Colonic mucosa (tissue), 4 donors: ENCODE measurements at regions not wholly inside any gene's neighbourhood (a gene's known extent, or its start where the extent isn't known, plus 50 kb on each side); places are given as distances from the start of the nearest gene placed in this dataset.

Experiments used
- DNase-seq: peaks from one replicate; pipeline ENCODE4 v3.0.0-alpha.2; 2020
- H3K27ac ChIP-seq: fragments of 200-600 bp; one replicate; pipeline ENCODE4 v1.8.0; 2021
- H3K27me3 ChIP-seq: fragments of 200-600 bp; one replicate; pipeline ENCODE4 v1.8.0; 2021
- H3K36me3 ChIP-seq: fragments of 200-600 bp; one replicate; pipeline ENCODE4 v1.8.0; 2021
- H3K4me1 ChIP-seq: fragments of 200-600 bp; one replicate; pipeline ENCODE4 v1.8.0; 2021; ENCODE audit warnings: mild to moderate bottlenecking
- H3K4me3 ChIP-seq: fragments of 200-600 bp; one replicate; pipeline ENCODE4 v1.8.0; 2021
- H3K9ac ChIP-seq, 2 donors: one replicate each; pipeline ENCODE4 v1.7.0; 2013; ENCODE audit warnings: control low read depth in 2 of 2, low read depth in 2 of 2, low read length in 2 of 2
- H3K9me3 ChIP-seq: fragments of 200-600 bp; one replicate; pipeline ENCODE4 v1.8.0; 2021
- CTCF ChIP-seq: fragments of 200-600 bp; IDR thresholded peaks from one replicate; pipeline ENCODE4 v1.8.0; 2022; ENCODE audit warnings: antibody characterized with exemption, mild to moderate bottlenecking
- intact Hi-C: fragments of 100-400 bp; cut with DNase I; formaldehyde crosslinking; loops from one replicate; pipeline ENCODE4 v1.14.1; 2022
- donor health status: healthy.
- donor health status: DM: no; HTN: no; CAD: no.
- donor health status: DM: no; HTN: no; CAD: no.

GRCh38 chr6:170483413-170483812 lies 69.7 kb downstream of the PSMB1 start:
- intact Hi-C loops: no loop called here
- H3K27ac ChIP-seq: no peak overlapping the region
- H3K27me3 ChIP-seq: no peaks in the 10 kb centered on the region
- H3K9me3 ChIP-seq: no peaks in the 10 kb centered on the region
- no peaks in the 10 kb centered on the region for H3K36me3 ChIP-seq
- H3K4me1 ChIP-seq: no peaks in the 10 kb centered on the region
- DNase-seq: no peak
- no peak overlapping the region for H3K4me3 ChIP-seq
- TF ChIP-seq CTCF: no peak
- H3K9ac ChIP-seq: no peak overlapping the region

GRCh38 chr6:170480050-170480692 lies 72.9 kb downstream of the PSMB1 start:
- Histone ChIP-seq H3K9ac (no peak overlapping the region), H3K9me3 (no peaks in the 10 kb centered on the region), H3K4me3 (no peak overlapping the region), H3K27me3 (no peaks in the 10 kb centered on the region), H3K36me3 (no peaks in the 10 kb centered on the region), H3K27ac (no peak overlapping the region), H3K4me1 (no peaks in the 10 kb centered on the region)
- intact Hi-C loops: no loop called here
- DNase-seq: no peak
- no peak for TF ChIP-seq CTCF

- TF ChIP-seq CTCF: no peak
- Histone ChIP-seq H3K36me3 (no peaks in the 10 kb centered on the region), H3K4me1 (no peaks in the 10 kb centered on the region), H3K9me3 (no peaks in the 10 kb centered on the region), H3K27me3 (no peaks in the 10 kb centered on the region), H3K9ac (no peak overlapping the region), H3K27ac (no peak overlapping the region), H3K4me3 (no peak overlapping the region)
- no peak for DNase-seq
- intact Hi-C loops: no loop called here
These were observed 76.7 kb downstream of the PSMB1 start for GRCh38 chr6:170476360-170476759.

- DNase-seq: no peak
- H3K27ac ChIP-seq: no peak overlapping the region
- no peaks in the 10 kb centered on the region for H3K27me3 ChIP-seq
- H3K9ac ChIP-seq: no peak overlapping the region
- intact Hi-C loops: no loop called here
- TF ChIP-seq CTCF: no peak
- no peaks in the 10 kb centered on the region for H3K36me3 ChIP-seq
- H3K4me3 ChIP-seq: no peak overlapping the region
- no peaks in the 10 kb centered on the region for H3K9me3 ChIP-seq
- H3K4me1 ChIP-seq: no peaks in the 10 kb centered on the region
These were observed 78.0 kb downstream of the PSMB1 start for GRCh38 chr6:170475118-170475517.

GRCh38 chr6:170473801-170474200 lies 79.3 kb downstream of the PSMB1 start:
- Histone ChIP-seq H3K9me3 (no peaks in the 10 kb centered on the region), H3K4me3 (no peak overlapping the region), H3K4me1 (no peaks in the 10 kb centered on the region), H3K36me3 (no peaks in the 10 kb centered on the region), H3K27me3 (no peaks in the 10 kb centered on the region), H3K27ac (no peak overlapping the region), H3K9ac (no peak overlapping the region)
- TF ChIP-seq CTCF: no peak
- intact Hi-C loops: no loop called here
- DNase-seq: no peak
